Keratinocyte (primary cell): ENCODE measurements at regions not wholly inside any gene's neighbourhood (a gene's known extent, or its start where the extent isn't known, plus 50 kb on each side); places are given as distances from the start of the nearest gene placed in this dataset.

Experiments used
- DNase-seq: peaks from one replicate; pipeline ENCODE4 v3.0.0-alpha.2; 2011; ENCODE audit warnings: low read depth, missing footprints, low spot score
- FAIRE-seq: peaks from 2 replicates; lab custom pipeline; 2011; peaks lifted over from hg19 to GRCh38; lab: Jason Lieb, UNC
- H2AFZ ChIP-seq: 2 replicates; pipeline ENCODE4 v1.6.0; 2012; ENCODE audit warnings: low read length, control low read depth, inconsistent platforms; ENCODE audit not compliant: control insufficient read depth
- H3K27ac ChIP-seq: 2 replicates; pipeline ENCODE4 v1.5.1; 2011; ENCODE audit warnings: low read length; ENCODE audit not compliant: control insufficient read depth, insufficient read depth
- H3K27me3 ChIP-seq: 3 replicates; pipeline ENCODE4 v1.6.0; 2011; ENCODE audit warnings: low read length; ENCODE audit not compliant: control insufficient read depth, insufficient read depth; ENCODE audit errors: extremely low read depth
- H3K36me3 ChIP-seq, 2 experiments: 2 replicates in 1 of 2; 3 replicates in 1 of 2; pipeline ENCODE4 v1.5.1; 2011; ENCODE audit warnings: low read length in 2 of 2, mild to moderate bottlenecking in 1 of 2; ENCODE audit not compliant: control insufficient read depth in 2 of 2, insufficient read depth in 2 of 2; ENCODE audit errors: extremely low read depth in 1 of 2
- H3K4me1 ChIP-seq: 3 replicates; pipeline ENCODE4 v1.5.1; 2011; ENCODE audit warnings: low read length; ENCODE audit not compliant: control insufficient read depth, insufficient read depth; ENCODE audit errors: extremely low read depth
- H3K4me2 ChIP-seq: 3 replicates; pipeline ENCODE4 v1.6.0; 2011; ENCODE audit warnings: low read depth, low read length; ENCODE audit not compliant: control insufficient read depth, insufficient read depth; ENCODE audit errors: extremely low read depth
- H3K4me3 ChIP-seq, 3 experiments: fragments of 200-600 bp in 1 of 3; sonication (generic) in 1 of 3; 2 replicates in 2 of 3; 3 replicates in 1 of 3; pipeline ENCODE4 v1.5.1; 2011 to 2016; ENCODE audit warnings: low read length in 3 of 3, mild to moderate bottlenecking in 3 of 3, control low read depth in 2 of 3, inconsistent platforms in 1 of 3, low read depth in 1 of 3, mixed read lengths in 1 of 3, mixed run types in 1 of 3, moderate library complexity in 1 of 3; ENCODE audit not compliant: control insufficient read depth in 2 of 3, insufficient read depth in 2 of 3; ENCODE audit errors: extremely low read depth in 1 of 3
- H3K79me2 ChIP-seq: 2 replicates; pipeline ENCODE4 v1.6.0; 2012; ENCODE audit warnings: low read length; ENCODE audit not compliant: control insufficient read depth, insufficient read depth
- H3K9ac ChIP-seq: 3 replicates; pipeline ENCODE4 v1.6.0; 2011; ENCODE audit warnings: low read length; ENCODE audit not compliant: control insufficient read depth, insufficient read depth; ENCODE audit errors: extremely low read depth
- H3K9me1 ChIP-seq: 3 replicates; pipeline ENCODE4 v1.6.0; 2011; ENCODE audit warnings: low read length; ENCODE audit not compliant: control insufficient read depth, insufficient read depth; ENCODE audit errors: extremely low read depth
- H3K9me3 ChIP-seq: 2 replicates; pipeline ENCODE4 v1.5.1; 2012; ENCODE audit warnings: low read depth, low read length; ENCODE audit not compliant: control insufficient read depth
- H4K20me1 ChIP-seq: 3 replicates; pipeline ENCODE4 v1.6.0; 2011; ENCODE audit warnings: low read length; ENCODE audit not compliant: control insufficient read depth, insufficient read depth; ENCODE audit errors: extremely low read depth
- CTCF ChIP-seq, 3 experiments: IDR thresholded peaks in 1 of 3; conservative IDR thresholded peaks in 1 of 3; optimal IDR thresholded peaks in 1 of 3; 2 replicates in 2 of 3; 3 replicates in 1 of 3; pipeline versions ENCODE3 to v1.5.1; 2011; ENCODE audit warnings: low read length in 3 of 3, mild to moderate bottlenecking in 3 of 3, moderate library complexity in 2 of 3, control low read depth in 1 of 3, inconsistent platforms in 1 of 3; ENCODE audit not compliant: insufficient read depth in 2 of 3; ENCODE audit errors: extremely low read depth in 1 of 3
- EZH2 ChIP-seq: IDR thresholded peaks from one replicate; pipeline ENCODE4 v1.6.1; 2012; ENCODE audit warnings: inconsistent platforms, mild to moderate bottlenecking, low read length, moderate library complexity
- dilution Hi-C: fragments of 300-500 bp; cut with MboI; formaldehyde crosslinking; loops from one replicate; pipeline ENCODE4 v1.7.0; 2020; ENCODE audit warnings: low sequenced_read_pairs; ENCODE audit not compliant: extremely low pct_ligation_motif_present

GRCh38 chr14:71441126-71441525 is 491.1 kb upstream of the RGS6 start:
- dilution Hi-C loops: no loop called here

GRCh38 chr14:71444030-71444822 is 488.0 kb upstream of the RGS6 start:
- dilution Hi-C loops: no loop called here
- H3K27ac ChIP-seq: no peak overlapping the region
- TF ChIP-seq EZH2 (no peak), CTCF (optimal IDR thresholded peaks at IDR 0.05 in 1 of 3, IDR thresholded peaks at IDR 0.05 in 1 of 3, conservative IDR thresholded peaks at IDR 0.05 in 1 of 3; ENCODE audit: extremely low read depth in 1 of 3, insufficient read depth in 2 of 3, low read length in 3 of 3) (no peak)
- H3K4me2 ChIP-seq: no peak overlapping the region
- DNase-seq: no peak
- H3K79me2 ChIP-seq: peaks cover 4% of the 10 kb centered on the region
- no peaks in the 10 kb centered on the region for H4K20me1 ChIP-seq
- no peaks in the 10 kb centered on the region for H3K9me3 ChIP-seq
- H3K9me1 ChIP-seq: peaks cover 2% of the 10 kb centered on the region
- FAIRE-seq: no peak
- H3K36me3 ChIP-seq: no peaks in the 10 kb centered on the region
- H3K4me1 ChIP-seq: peaks cover 8% of the 10 kb centered on the region
- no peaks in the 10 kb centered on the region for H3K27me3 ChIP-seq
- no peak overlapping the region for H3K4me3 ChIP-seq
- H2AFZ ChIP-seq: no peak overlapping the region
- no peak overlapping the region for H3K9ac ChIP-seq

More at GRCh38 chr14:71441126-71441525, 491.1 kb upstream of the RGS6 start:
- DNase-seq (no peak), FAIRE-seq (no peak)
- H3K9me1 ChIP-seq: peaks cover 2% of the 10 kb centered on the region
- H3K36me3 ChIP-seq: no peaks in the 10 kb centered on the region
- H3K79me2 ChIP-seq: peaks cover 2% of the 10 kb centered on the region
- H4K20me1 ChIP-seq: no peaks in the 10 kb centered on the region
- no peak overlapping the region for H3K27ac ChIP-seq
- H3K27me3 ChIP-seq: no peaks in the 10 kb centered on the region
- H3K4me2 ChIP-seq: no peak overlapping the region
- H2AFZ ChIP-seq: no peak overlapping the region
- no peak for TF ChIP-seq EZH2
- no peak for TF ChIP-seq CTCF (optimal IDR thresholded peaks at IDR 0.05 in 1 of 3, IDR thresholded peaks at IDR 0.05 in 1 of 3, conservative IDR thresholded peaks at IDR 0.05 in 1 of 3; ENCODE audit: extremely low read depth in 1 of 3, insufficient read depth in 2 of 3, low read length in 3 of 3)
- H3K4me1 ChIP-seq: peaks cover 12% of the 10 kb centered on the region
- H3K4me3 ChIP-seq: no peak overlapping the region
- H3K9me3 ChIP-seq: no peaks in the 10 kb centered on the region
- H3K9ac ChIP-seq: no peak overlapping the region
